Smooth muscle cell (in vitro differentiated cells): ENCODE measurements at regions not wholly inside any gene's neighbourhood (a gene's known extent, or its start where the extent isn't known, plus 50 kb on each side); places are given as distances from the start of the nearest gene placed in this dataset.

ENCODE experiments used
- DNase-seq: peaks from one replicate; lab custom pipeline; 2025; ENCODE audit not compliant: unreplicated experiment; lab: John Stamatoyannopoulos, UW
- H2AFZ ChIP-seq: fragments of 200-600 bp; sonication (generic); 2 replicates; pipeline ENCODE4 v1.6.0; 2016; ENCODE audit warnings: antibody characterized with exemption, low read depth, mild to moderate bottlenecking
- H3F3A ChIP-seq: fragments of 200-600 bp; sonication (generic); 2 replicates; pipeline ENCODE4 v1.6.0; 2017; ENCODE audit warnings: antibody characterized with exemption, low read depth
- H3K27ac ChIP-seq: fragments of 200-600 bp; sonication (generic); 2 replicates; pipeline ENCODE4 v1.5.1; 2016; ENCODE audit warnings: low read depth, mild to moderate bottlenecking
- H3K27me3 ChIP-seq: fragments of 200-600 bp; sonication (generic); 2 replicates; pipeline ENCODE4 v1.6.1; 2016; ENCODE audit warnings: low read depth, mild to moderate bottlenecking
- H3K36me3 ChIP-seq: fragments of 200-600 bp; sonication (generic); 2 replicates; pipeline ENCODE4 v1.5.1; 2016; ENCODE audit warnings: low read depth
- H3K4me1 ChIP-seq: fragments of 200-600 bp; sonication (generic); 2 replicates; pipeline ENCODE4 v1.5.1; 2016; ENCODE audit warnings: low read depth
- H3K4me2 ChIP-seq: fragments of 200-600 bp; sonication (generic); 2 replicates; pipeline ENCODE4 v1.6.0; 2016; ENCODE audit warnings: mild to moderate bottlenecking
- H3K4me3 ChIP-seq: fragments of 200-600 bp; sonication (generic); 2 replicates; pipeline ENCODE4 v1.5.1; 2016; ENCODE audit warnings: mild to moderate bottlenecking
- H3K79me2 ChIP-seq: fragments of 200-600 bp; sonication (generic); 2 replicates; pipeline ENCODE4 v1.6.0; 2016; ENCODE audit warnings: low read depth, mild to moderate bottlenecking
- H3K9ac ChIP-seq: fragments of 200-600 bp; sonication (generic); 2 replicates; pipeline ENCODE4 v1.6.0; 2016; ENCODE audit warnings: low read depth
- H3K9me3 ChIP-seq: fragments of 200-600 bp; sonication (generic); replicated peaks from 2 replicates; pipeline ENCODE4 v1.5.1; 2016; ENCODE audit warnings: low read depth
- H4K20me1 ChIP-seq: fragments of 200-600 bp; sonication (generic); 2 replicates; pipeline ENCODE4 v1.6.0; 2016; ENCODE audit warnings: low read depth
- CTCF ChIP-seq: fragments of 200-600 bp; sonication (generic); IDR thresholded peaks from 2 replicates; pipeline ENCODE4 v1.5.1; 2017; ENCODE audit warnings: borderline replicate concordance, mild to moderate bottlenecking, antibody characterized with exemption; ENCODE audit not compliant: insufficient read depth, poor library complexity, severe bottlenecking
- WGBS: methylation state at CpG from one replicate; pipeline ENCODE4 v1.1.7; 2016; ENCODE audit warnings: low lambda C conversion rate; 5-methylcytosine and 5-hydroxymethylcytosine counted together

GRCh38 chr4:32847461-32847860 lies 2127.3 kb downstream of the PCDH7 start:
- H3K9ac ChIP-seq = no peak overlapping the region
- H3K36me3 ChIP-seq = no peaks in the 10 kb centered on the region
- no peaks in the 10 kb centered on the region for H3K4me1 ChIP-seq
- no peaks in the 10 kb centered on the region for H3K79me2 ChIP-seq
- H3K4me2 ChIP-seq = no peak overlapping the region
- no peak for TF ChIP-seq CTCF
- no peaks in the 10 kb centered on the region for H3K9me3 ChIP-seq
- 75% methylated on average over 3 of the region's 3 CpGs for WGBS
- no peaks in the 10 kb centered on the region for H3F3A ChIP-seq
- no peaks in the 10 kb centered on the region for H4K20me1 ChIP-seq
- no peaks in the 10 kb centered on the region for H3K27me3 ChIP-seq
- H2AFZ ChIP-seq = no peak overlapping the region
- no peak overlapping the region for H3K27ac ChIP-seq
- no peak overlapping the region for H3K4me3 ChIP-seq
- DNase-seq = no peak

- TF ChIP-seq CTCF = no peak
- WGBS = 78% methylated on average over 2 of the region's 2 CpGs
Observed at GRCh38 chr4:32855622-32856021, 2135.5 kb downstream of the PCDH7 start.

DNA sequence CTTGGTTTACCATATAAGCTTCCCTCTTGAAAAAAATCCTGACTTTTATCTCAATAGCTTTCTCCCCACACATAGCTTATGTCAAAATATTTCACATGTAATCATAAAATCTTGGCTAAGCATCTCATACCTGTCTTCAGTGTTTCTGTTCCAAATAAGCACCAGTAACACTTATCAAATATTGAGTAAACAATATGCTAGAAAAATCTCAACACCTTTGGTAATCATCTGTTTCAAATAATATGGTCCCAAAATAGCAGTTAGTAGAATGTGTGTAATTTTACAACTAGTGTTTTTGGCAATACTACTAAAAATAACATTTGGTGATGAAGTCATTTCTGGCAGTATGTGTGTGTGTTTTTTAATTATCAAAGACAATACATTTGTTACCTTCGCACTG lies 2138.2 kb downstream of the PCDH7 start:
- no peaks in the 10 kb centered on the region for H3K9me3 ChIP-seq
- no peaks in the 10 kb centered on the region for H3K36me3 ChIP-seq
- H3F3A ChIP-seq = no peaks in the 10 kb centered on the region
- no peak overlapping the region for H3K4me3 ChIP-seq
- no peak for TF ChIP-seq CTCF
- no peak overlapping the region for H3K9ac ChIP-seq
- DNase-seq = no peak
- H3K4me2 ChIP-seq = no peak overlapping the region
- no peak overlapping the region for H2AFZ ChIP-seq
- H3K27me3 ChIP-seq = no peaks in the 10 kb centered on the region
- WGBS = 100% methylated on average over 1 of the region's 1 CpG
- H4K20me1 ChIP-seq = no peaks in the 10 kb centered on the region
- no peaks in the 10 kb centered on the region for H3K4me1 ChIP-seq
- no peaks in the 10 kb centered on the region for H3K79me2 ChIP-seq
- H3K27ac ChIP-seq = peak overlapping the region; percentile 42

More at GRCh38 chr4:32855622-32856021, 2135.5 kb downstream of the PCDH7 start:
- Histone ChIP-seq H3K9ac (no peak overlapping the region), H3K27me3 (no peaks in the 10 kb centered on the region), H3K9me3 (no peaks in the 10 kb centered on the region), H3K4me3 (no peak overlapping the region), H2AFZ (no peak overlapping the region), H3F3A (no peaks in the 10 kb centered on the region), H3K4me2 (no peak overlapping the region), H3K79me2 (no peaks in the 10 kb centered on the region), H4K20me1 (no peaks in the 10 kb centered on the region), H3K27ac (no peak overlapping the region), H3K36me3 (no peaks in the 10 kb centered on the region), H3K4me1 (no peaks in the 10 kb centered on the region)
- DNase-seq = no peak

GRCh38 chr4:32858971-32859370 lies 2138.8 kb downstream of the PCDH7 start:
- DNase-seq = no peak
- H3F3A ChIP-seq = no peaks in the 10 kb centered on the region
- no peaks in the 10 kb centered on the region for H3K79me2 ChIP-seq
- H3K9ac ChIP-seq = no peak overlapping the region
- no peak for TF ChIP-seq CTCF
- H3K4me1 ChIP-seq = no peaks in the 10 kb centered on the region
- no peak overlapping the region for H3K4me3 ChIP-seq
- H3K27ac ChIP-seq = peak overlapping the region; percentile 67
- WGBS = 85% methylated on average over 2 of the region's 2 CpGs
- H4K20me1 ChIP-seq = no peaks in the 10 kb centered on the region
- H3K27me3 ChIP-seq = no peaks in the 10 kb centered on the region
- no peaks in the 10 kb centered on the region for H3K9me3 ChIP-seq
- no peaks in the 10 kb centered on the region for H3K36me3 ChIP-seq
- H2AFZ ChIP-seq = no peak overlapping the region
- H3K4me2 ChIP-seq = no peak overlapping the region
